Activated CD8-positive, alpha-beta memory T cell treated with anti-CD3 and anti-CD28 coated beads, Interleukin-2, amount 50 U/mL, for 48 hours (primary cell): ENCODE measurements at regions not wholly inside any gene's neighbourhood (a gene's known extent, or its start where the extent isn't known, plus 50 kb on each side); places are given as distances from the start of the nearest gene placed in this dataset.
A peak's percentile ranks its signal among the peaks of the same experiment; 100 is the strongest.

Experiments
- DNase-seq: peaks from one replicate; pipeline ENCODE4 v3.0.0-alpha.2; 2020

GRCh38 chr14:98959958-98960616 lies 311.9 kb downstream of the BCL11B start:
- peak; percentile 36 for DNase-seq

- peak; percentile 32 for DNase-seq
Observed at GRCh38 chr14:98960617-98961013, 311.4 kb downstream of the BCL11B start.

DNA sequence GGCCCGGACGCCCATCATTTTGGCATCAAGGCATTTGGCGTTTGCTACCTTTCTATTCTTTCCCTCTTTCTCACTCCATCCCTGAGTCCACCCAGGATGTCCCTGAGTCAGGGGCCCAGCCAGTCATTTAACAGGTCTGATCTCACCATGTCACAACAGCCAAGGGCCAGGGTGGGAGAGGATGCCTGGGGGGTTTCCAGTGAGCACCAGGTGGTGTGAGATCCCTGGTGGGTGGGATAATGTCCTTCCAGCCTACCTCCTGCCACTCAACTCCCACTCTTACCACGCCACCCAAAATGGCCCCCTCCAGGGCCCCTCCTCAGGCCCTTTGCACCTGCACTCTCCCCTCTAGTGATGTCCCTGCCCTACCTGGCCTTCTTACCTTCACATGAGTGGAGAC lies 310.8 kb downstream of the BCL11B start:
- peak; percentile 42 for DNase-seq

DNA sequence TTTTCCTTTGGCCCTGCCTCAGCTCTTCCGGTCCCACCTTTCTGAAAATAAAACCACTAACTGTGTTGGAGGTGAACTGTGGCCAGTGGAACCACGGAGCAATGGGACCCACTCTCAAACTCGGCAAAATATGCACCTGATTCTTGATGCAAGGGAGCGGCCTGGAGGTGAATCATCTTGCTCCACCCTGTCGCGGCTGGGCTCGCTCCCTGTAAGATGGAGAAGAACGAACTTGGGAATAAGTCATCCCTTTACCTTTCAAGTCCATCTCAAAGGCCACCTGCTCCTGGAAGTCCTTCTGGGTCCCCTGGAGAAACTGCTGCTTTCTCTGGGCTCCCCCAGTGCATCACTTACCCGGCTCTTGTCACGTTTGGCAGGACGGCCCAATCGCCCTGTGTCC lies 309.9 kb downstream of the BCL11B start:
- DNase-seq: peak; percentile 32

DNA sequence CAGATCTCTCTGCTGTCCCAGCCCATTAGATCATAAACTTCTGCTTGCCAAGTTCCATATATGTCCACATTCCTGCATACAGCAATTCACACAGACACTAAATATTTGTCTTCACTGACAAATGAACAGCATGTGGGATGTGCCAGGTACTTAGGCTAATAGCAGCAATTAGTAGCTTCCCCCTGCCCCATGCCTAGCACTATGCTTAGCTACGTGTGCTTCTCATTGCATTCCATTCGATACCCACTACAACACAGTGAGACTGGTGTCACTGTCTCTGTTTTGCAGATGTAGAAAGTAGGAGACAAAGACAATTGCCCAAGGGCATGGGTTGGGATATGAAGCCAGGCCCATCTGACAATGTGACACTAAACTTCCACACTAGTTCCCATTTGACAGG lies 308.4 kb downstream of the BCL11B start:
- no peak for DNase-seq

DNA sequence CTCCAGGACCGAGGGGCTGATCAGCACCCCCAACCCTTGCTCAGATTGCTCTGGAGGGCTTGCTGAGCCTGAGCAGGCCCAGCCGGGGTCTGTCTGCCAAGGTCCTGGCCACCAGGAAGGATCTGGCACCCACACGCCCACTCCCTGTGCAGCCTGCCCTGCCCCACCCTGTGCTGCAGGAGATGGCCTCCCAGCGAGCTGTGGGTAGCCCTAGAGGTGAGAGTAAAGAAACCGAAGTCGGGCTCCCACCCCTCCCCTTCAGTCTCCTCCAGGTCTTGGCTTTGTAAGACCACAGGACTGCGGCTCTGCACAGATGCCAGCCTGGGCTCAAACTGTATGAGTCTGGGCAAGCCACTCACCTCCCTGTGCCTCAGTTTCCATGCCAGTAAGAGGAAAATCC lies 307.8 kb downstream of the BCL11B start:
- no peak for DNase-seq

GRCh38 chr14:98965076-98965475 lies 306.9 kb downstream of the BCL11B start:
- no peak for DNase-seq

DNA sequence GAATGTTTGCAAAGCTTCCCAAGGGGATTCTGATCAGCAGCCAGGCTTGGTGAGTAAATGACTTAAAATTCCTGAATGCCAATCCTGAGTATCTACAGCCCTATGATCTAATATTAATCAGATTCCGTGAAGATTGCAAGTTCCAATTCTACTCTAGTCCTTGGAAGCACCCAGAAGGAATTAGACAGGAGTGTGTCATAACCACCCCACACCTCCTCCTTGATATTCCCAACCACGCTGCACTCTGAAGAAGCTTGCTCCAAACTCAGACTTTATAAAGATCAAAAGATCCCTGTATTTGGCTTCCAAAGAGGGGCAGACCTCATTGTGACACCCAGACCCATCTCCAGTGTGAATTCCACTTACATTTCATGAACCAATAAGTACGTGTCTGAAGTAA lies 306.0 kb downstream of the BCL11B start:
- no peak for DNase-seq

DNA sequence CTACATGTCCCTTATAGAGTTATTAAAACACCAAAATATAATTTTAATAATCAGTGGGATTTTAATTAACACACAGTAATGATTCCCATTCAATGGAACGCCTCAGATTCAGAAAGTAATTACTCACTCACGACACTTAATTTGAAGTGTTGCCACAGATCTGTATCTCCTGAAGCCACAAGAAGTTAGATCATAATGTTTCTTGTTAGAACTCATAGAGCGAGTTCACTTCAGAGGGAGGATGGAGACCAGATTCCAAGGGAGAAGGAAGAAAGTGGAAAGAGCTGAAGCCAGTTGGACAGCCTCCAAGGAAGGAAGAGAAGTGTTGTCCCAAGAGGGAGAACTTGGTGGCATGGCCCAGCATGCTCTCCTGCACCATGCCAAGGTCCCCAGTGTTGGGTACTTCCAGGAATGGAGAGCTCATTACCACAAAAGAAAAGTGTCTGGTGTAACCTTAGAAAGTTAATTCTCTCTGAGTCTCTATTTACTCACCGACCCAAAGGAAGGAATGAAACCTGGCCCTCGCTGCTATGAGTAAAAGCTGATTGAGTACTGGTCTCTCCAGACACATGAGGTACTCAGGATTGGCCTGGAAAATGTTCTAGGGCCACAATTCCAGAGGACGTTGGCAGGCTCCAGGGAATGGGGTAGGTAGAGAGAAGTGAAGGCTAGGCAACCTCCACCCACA lies 305.4 kb downstream of the BCL11B start:
- no peak for DNase-seq

DNA sequence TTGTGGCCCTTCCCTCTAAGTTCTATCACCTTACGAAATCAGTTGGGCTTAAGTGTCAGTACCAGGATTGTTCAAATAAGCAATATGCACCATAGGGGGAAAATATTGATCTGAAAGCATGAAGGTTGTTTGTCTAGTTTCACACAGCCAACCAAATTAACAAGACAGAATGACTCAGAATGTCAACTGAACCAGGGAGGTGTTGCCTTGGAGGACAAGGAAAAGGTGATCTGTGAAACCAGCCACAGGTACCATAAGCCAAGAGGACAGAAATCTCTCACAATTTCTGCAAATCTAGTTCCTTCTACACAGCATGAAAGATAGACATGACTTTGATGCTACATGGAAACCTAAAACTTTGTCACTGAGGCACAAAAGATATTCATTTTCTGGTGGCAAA lies 297.9 kb downstream of the BCL11B start:
- no peak for DNase-seq

DNA sequence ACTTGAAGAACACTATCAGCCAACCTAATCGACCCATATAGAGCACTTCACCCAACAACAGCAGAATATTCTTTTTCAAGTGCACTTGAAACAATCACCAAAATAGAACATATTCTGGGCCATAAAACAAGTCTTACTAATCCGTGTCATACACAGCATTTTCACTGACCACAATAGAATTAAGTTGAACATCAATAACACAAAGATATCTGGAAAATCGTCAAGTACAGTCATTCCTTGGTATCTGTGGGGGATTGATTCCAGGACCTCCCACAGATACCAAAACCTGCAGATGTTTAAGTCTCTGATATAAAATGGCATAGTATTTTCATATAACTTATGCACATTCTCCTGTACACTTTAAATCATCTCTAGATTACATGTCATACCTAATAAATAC lies 295.7 kb downstream of the BCL11B start:
- DNase-seq: no peak

DNA sequence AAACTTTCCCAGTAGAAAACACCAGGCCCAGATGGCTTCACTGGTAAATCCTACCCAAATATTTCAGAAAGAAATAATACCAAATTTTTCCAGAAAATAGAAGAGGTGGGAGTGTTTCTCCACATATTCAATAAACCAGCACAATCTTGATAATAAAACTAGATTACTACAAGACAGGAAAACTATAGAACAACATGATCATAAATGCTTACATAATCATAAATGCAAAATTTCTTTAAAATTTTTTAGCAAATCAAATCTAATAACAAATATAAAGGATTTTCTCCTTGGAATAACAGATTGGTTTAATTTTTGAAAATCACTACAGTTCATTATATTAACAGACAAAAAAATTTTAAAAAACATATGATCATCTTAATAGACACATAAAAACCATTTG lies 294.5 kb downstream of the BCL11B start:
- DNase-seq: no peak

DNA sequence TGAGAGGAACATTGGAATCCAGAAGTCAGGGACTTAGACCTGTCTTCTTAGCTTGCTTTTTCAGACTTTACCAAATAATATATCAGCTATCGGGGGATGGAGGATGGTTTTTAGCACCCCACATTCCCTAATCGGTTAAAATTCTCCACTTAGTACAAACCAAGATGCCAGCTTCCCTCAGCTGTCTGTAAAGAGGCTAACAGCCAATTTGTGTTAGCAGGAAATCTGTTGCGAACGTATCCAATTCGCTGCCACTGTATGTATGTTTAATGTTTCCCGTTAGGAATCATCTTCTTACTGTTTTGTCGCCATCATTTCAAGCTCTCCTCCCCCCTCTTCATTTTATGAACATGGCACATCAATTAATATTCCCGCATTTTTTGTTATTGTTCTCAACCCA lies 289.0 kb downstream of the BCL11B start:
- no peak for DNase-seq

- DNase-seq: no peak
Observed at GRCh38 chr14:98984027-98984718, 287.8 kb downstream of the BCL11B start.

DNA sequence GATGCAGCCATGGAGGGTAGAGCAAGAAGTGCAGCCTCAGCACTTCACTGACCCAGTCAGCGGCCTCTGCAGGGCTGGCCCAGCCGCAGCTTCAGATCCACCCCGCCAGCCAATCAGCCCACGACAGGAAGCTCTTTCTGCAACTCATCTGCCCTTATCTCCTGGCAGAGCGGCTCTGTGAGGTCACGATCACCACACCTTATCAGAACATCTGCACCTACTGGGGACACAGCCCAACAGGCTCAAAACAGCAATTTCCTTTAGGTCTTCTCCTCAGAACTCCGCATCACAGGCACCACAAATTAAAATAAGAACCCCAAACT lies 287.3 kb downstream of the BCL11B start:
- DNase-seq: peak; percentile 76

DNA sequence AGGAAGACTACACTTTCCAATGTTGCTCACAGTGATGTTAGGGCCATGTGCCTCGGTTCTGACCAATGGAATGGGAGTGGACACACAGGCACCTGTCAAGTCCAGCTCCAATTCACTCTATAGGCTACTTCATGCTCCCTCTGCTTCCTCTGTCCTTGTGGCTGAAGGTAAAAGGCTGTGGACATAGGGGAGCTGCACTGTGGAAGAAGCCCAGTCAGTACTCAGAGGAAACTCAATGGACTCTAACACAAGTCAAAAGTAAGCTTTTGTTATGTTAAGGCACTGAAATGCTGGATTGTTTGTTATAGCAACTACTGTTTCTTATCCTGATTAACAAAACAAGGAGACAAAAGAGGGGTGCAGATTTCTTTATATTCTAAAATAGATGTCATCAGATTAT lies 278.2 kb downstream of the BCL11B start:
- no peak for DNase-seq

GRCh38 chr14:98994561-98994960 lies 277.4 kb downstream of the BCL11B start:
- no peak for DNase-seq

- DNase-seq: no peak
Observed at GRCh38 chr14:98997526-98998205, 274.3 kb downstream of the BCL11B start.

GRCh38 chr14:98999345-98999744 lies 272.7 kb downstream of the BCL11B start:
- no peak for DNase-seq

DNA sequence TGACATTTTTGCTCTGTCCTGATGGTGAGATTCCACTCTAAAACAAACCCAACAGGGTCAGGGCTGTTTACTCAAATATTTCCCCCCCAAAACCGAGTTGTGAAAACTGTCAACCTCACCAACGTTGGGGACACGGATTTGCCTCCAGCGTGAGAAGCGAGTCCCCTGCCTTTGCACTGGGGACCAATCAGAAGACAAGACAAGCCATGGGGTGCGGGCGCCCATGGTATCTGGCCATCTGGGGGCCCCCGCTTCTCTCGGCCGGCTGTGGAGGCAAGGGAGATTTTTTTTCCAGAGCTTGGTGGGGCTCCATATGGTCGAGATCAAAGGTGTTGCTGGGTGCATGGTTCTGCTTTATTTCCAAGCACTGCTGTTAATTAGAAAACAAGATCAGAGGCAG lies 272.1 kb downstream of the BCL11B start:
- DNase-seq: no peak

- no peak for DNase-seq
Observed at GRCh38 chr14:99001241-99001640, 270.8 kb downstream of the BCL11B start.

DNA sequence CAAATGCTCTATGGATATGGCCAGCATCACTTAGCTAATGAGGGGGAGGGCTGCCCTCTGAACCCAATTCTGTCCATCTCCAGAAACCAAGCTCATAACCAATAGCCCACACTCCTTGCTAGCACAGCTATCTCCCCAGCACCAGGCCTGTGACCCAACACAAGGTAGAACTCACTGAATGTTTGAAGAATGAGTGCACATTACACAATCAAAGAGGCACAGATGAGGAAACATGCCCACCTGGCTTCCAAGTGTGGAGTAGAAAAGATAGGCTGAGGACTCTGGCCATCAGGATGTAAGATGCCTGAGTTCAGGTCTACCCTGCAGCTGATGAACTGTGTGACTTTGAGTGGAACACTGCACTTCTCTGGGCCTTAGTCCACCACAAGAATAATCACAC lies 268.4 kb downstream of the BCL11B start:
- no peak for DNase-seq

GRCh38 chr14:99004112-99004511 lies 267.9 kb downstream of the BCL11B start:
- DNase-seq: no peak

GRCh38 chr14:99006276-99006675 lies 265.7 kb downstream of the BCL11B start:
- no peak for DNase-seq
